GM21723 (cell line): ENCODE measurements at regions not wholly inside any gene's neighbourhood (a gene's known extent, or its start where the extent isn't known, plus 50 kb on each side); places are given as distances from the start of the nearest gene placed in this dataset.
"Not testable (repeated sequence)": the region's sequence is repeated elsewhere in the genome, so short reads cannot be mapped to it uniquely, and the experiment has no call there.

ENCODE experiments used
- ATAC-seq: cut with Tn5 transposase; IDR thresholded peaks from one replicate; pipeline ENCODE4 v1.9.1; 2021; ENCODE audit warnings: mild to moderate bottlenecking, moderate library complexity; ENCODE audit not compliant: unreplicated experiment

DNA sequence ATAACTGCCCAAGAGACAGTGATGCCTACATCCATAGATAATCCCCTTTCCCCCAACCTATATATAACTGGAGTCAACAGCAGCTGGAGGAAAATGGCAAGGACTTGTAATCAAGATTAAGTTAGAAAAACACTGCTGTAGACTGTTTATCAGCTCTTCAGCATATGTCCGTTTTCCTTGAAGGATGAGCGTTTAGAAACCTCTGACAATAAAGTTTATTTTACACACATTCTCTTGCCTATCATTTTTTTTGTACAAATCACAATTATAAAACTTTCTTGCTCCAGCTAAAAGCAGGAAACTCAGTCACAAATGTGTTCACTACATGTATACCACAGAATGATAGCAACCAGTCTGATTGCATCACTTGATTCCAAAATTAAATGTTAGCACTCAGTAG lies 50.8 kb downstream of the PPIAL4G start:
- ATAC-seq: not testable (repeated sequence)

DNA sequence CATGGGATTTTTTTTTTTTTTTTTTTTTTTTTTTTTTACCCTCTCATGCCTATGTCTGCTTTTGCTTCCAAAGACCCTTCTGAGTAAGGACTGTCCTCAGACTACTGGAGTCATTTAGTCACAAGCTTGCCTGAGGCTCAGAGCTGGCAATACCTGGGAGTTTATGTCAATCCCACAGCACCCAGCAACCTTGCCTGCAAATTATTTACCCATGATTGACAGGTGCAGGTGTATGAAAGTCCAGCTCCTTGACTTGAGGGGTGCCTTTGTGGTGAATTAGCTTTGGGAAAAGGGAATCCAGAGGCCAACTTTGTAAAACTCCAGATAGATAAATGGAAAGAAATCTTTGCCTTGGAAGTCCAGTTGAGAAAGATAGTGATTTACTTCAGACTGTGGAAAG lies 53.2 kb downstream of the PPIAL4G start:
- ATAC-seq: not testable (repeated sequence)

DNA sequence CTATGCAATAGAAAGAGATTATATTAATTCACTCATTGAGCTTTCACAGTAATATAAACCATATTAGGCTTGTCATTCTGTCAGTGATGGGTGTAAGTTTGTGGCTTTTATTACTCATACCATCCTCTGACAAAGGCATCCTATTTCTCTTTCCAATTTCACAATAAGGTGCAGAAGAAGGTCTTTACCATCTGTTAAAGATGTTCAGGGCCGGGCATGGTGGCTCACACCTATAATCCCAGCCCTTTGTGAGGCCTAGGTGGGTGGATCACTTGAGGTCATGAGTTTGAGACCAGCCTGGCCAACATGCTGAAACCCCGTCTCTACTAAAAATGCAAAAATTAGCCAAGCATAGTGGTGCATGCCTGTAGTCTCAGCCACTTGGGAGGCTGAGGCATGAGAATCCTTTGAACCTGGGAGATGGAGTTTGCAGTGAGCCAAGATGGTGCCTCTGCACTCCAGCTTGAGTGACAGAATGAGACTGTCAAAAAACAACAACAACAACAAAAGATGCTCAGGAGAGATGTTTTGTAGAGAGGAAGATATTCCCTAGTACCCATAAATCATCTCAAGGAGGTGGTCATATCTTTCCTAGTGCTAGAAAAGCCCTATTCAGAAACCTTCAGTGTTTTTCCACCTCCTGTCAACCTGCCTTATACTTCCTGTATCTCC lies 56.0 kb downstream of the PPIAL4G start:
- ATAC-seq: not testable (repeated sequence)

DNA sequence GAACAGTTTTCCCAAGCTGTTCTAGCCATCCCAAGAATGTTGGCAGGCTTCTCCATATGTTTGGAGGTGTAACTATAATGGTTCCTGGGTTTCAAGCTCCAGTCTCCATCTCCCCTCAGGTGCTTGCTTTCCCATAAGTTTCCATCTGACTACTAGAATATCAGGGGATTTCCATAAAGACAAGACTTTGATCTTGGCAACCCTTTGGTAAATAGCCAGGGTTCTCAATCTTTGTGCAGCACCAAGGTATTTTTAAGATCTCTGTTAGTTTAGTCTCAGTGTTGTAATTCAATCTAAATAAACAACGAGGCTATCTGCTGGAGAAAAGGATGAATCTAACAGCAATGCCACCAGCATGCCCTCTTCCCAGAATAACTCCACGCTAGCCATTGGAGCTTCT lies 56.7 kb downstream of the PPIAL4G start:
- ATAC-seq: not testable (repeated sequence)

DNA sequence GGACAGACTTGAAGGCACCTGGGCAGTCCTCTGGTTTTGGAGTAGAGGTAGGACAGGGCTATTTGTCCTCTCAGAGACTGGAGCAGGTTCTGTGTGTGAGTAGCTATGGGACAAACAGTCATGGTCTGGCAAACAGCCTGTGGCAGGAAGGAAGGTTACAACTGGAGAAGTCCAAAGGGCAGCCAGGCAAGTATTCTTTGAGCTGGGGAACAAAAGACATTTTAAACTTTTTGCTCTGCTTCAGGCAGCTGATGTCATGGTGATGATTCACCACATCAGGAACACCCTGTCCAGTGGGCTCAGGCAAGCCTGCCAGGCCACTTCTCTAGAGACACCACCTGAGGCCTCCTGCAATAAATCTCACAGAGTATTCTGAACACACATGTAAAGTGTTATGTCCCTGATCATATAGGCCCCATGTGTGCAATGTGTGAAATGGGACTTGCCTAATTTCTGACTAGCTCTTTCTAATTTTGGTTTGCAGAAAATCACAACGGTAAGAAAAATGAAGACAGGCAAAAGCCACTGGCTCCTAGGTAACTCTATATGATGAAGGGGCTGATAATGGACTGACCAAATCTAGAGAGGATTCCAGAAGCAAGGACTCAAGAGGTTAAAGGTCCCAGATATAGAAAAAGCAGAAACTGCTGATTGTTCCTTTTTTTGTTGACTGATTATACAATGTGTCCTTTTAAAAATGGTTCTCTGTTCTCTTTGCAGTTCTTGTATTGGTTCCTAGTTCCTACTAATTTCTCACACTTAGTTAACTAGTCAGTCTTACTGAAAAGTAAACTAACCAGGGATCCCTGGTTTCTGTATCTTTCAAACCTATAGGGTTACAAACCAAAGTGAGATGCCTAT lies 58.7 kb downstream of the PPIAL4G start:
- ATAC-seq: not testable (repeated sequence)

DNA sequence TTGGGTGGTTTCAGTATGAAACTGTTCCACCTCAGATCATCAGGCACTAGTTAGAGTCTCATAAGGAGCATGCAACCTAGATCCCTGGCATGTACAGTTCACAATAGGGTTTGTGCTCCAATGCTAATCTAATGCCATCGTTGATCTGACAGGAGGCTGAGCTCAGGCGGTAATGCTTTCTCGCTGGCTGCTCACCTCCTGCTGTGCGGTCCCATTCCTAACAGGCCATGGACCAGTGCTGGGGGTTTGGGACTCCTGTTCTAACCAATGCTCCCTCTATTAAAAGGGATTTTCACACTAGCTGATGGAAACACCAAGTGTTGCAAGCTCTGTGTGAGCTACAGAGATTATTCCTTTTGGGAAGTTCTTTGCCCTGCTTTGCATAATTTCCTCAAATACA lies 60.2 kb downstream of the PPIAL4G start:
- not testable (repeated sequence) for ATAC-seq

DNA sequence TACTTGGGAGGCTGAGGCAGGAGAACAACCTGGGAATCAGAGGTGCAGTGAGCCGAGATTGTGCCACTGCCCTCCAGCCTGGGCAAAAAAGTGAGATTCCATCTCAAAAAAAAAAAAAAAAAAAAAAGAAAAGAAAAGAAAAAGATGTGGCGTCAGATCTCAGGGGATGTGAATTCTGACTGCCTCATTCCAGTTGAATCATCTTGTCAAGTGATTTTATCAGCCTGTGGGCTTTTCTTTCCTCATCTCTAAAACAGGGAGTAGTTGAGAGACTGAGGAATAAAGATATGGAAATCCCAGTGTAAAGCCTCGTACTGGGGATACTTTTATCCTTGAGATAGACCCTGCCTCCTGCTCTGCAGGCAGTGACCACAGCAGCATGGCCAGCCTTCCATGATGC lies 65.9 kb downstream of the PPIAL4G start:
- ATAC-seq: not testable (repeated sequence)

DNA sequence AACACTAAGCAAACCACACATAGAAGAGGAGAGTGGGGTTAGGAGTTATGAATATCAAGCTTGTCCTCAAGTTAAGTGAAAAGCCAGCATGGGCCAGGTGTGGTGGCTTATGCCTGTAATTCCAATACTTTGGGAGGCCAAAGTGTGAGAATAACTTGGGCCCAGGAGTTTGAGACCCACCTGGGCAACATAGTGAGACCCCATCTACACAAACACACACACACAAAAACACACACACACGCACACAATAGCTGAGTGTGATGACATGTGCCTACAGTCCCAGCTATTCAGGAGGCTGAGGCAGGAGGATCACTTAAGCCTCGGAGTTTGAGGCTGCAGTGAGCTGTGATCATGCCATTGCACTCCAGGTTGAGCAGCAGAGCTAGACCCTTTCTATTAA lies 69.7 kb downstream of the PPIAL4G start:
- not testable (repeated sequence) for ATAC-seq

DNA sequence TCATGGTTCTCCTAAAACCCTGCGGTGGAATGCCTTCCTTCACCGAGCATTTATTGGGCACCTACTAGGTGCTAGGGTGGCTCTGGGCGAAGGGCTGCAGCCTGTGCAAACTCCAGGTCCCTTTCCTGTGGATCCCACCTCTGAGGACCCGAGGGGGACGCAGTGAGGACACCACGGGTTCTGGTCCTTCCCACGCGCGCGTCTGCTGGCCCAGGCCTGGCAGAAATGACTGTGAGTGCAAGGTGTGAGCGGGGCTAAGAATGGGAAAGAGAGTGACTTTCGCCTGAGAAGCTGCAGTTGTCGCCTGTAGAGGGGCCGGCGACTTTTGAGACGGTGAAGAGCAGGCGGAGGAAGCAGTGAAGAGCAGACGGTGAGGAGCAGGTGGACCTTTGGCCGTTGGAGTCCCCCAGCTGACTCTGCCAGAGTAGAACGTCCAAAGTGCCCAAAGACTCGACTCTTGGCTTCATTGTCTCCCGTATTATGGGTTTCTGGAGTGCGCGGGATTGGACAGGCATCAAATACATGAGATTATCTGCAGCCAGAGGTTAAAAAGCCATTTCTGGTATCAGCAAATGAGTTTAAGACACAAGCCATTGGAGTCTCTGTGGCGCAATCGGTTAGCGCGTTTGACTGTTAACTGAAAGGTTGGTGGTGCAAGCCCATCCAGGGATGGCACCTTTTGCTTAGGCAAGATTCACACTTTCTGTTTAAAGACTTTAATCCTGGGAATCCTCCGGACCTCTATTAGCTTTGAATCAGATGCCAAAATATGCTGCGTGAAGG lies 78.1 kb downstream of the PPIAL4G start:
- not testable (repeated sequence) for ATAC-seq

DNA sequence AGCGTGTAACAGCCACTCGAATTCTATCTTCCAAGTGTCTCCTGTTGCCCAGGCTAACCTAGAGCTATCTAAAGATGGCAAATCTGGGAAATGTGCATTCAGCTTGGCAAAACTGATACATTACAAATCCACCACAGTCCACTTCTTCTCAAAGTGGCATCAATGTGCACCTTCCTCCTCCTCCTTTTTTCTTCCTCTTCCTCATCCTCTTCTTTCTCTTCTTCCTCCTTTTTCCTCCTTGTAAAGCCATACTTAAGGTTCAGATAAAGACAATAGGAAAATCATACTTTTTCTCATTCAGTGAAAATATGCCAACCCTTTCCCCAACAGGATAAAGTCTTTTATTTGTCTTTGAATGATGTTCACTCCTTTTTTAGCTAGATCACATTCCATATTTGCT lies 79.2 kb downstream of the PPIAL4G start:
- ATAC-seq: not testable (repeated sequence)

DNA sequence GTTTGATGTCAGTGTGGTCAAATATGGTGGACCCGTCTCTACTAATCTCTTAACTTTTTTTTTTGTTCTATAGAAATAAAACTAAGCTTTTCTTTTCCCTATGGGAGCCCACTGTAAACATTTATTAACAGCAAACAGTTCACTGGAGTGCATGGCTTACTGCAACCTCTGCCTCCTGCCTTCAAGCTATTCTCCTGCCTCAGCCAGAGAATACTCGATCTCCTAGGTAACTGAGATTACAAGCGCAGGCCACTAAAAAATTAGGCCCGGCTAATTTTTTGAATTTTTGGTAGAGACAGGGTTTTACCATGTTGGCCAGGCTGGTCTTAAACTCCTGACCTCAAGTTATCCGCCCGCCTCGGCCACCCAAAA lies 80.0 kb downstream of the PPIAL4G start:
- ATAC-seq: not testable (repeated sequence)

DNA sequence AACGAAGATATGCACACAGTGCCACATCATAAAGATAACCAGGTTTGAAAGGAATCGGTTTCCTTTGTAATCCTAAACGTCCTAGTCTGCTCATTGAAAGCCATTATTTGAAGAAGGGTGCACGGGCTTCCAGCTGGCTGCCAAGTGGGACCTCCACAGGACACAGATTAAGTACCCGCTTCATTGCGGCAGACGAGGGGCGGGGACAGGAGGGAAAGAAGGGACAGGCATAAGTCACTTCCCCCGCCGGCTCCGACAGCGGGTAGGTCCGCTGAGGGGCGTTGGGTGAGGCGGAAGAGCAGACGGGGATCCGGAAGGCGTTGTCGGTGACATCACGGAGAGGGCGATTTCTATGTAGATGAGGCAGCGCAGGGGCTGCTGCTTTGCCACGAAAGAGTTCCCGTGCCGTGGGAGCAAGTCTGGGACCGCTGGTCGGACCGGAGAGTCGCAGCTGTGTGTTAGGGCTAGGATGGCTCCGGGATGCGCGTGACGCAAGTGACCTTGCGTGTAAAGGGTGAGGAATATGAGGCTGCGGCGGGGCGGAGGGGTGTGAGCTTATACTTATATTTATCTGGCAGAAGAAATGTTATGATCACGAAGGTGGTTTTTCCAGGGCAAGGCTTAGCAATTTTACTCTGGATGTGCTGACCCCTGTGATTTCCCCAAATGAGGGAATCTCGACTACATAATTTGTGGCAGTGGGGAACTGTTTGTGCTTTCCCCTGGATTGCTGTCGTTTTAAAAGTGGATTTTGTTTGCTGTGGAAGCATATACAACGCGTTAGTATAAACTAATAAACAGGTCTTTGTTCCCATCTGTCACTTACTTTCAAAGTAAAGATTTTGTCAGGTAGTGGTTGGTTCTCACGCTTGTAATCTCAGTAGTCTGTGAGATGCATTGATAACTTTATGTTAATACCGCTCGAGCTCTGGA lies 80.7 kb downstream of the PPIAL4G start:
- ATAC-seq: peak; percentile 93

DNA sequence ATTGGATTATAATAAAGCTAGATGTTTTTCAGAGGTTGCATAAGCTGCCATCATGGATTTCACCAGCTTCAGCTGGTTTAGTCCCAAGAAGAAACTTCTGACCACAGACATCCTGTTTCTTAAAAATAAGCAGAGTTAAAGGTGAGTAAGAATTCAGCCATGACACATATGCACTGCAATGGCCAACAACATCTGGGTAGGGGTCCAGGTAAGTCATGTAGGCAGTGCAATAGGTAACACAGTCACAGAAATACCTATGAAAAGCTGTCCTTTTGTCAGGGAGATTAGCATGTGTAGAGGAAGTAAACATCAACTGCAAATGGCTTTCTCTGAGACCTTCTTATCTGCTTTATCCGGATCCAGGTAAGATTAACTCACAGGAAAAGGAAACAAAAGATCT lies 85.6 kb downstream of the PPIAL4G start:
- not testable (repeated sequence) for ATAC-seq

DNA sequence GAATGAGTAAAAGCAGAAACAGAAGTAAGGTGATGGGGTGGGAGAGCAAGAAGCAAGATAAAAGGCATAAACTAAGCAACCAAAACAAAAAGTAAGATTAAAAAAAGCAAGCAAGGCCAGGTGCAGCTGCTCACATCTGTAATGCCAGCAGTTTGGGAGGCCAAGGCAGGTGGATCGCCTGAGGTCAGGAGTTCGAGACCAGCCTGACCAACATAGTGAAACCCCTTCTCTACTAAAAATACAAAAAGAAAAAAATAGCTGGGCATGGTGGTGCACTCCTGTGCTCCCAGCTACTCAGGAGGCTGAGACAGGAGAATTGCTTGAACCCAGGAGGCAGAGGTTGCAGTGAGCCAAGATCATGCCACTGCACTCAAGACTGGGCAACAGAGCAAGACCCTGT lies 90.6 kb downstream of the PPIAL4G start:
- ATAC-seq: not testable (repeated sequence)

DNA sequence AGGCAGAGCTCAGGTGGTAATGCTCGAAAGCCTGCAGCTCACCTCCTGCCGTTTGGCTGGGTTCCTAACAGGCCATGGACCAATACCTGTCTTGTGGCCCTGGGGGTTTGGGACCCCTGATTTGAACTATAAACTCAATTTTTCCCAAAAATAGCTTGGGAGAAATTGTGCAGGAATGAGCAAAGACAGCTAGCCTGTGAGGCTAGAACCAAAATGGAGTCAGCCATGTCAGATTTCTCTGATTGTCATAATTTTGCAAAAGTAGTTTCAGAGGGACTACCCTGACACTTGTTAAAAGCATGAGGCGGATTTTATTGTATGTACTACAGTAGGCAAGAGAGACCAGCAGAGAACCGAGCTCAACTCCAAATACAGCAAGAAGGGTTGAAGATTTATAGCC lies 91.8 kb downstream of the PPIAL4G start:
- not testable (repeated sequence) for ATAC-seq

DNA sequence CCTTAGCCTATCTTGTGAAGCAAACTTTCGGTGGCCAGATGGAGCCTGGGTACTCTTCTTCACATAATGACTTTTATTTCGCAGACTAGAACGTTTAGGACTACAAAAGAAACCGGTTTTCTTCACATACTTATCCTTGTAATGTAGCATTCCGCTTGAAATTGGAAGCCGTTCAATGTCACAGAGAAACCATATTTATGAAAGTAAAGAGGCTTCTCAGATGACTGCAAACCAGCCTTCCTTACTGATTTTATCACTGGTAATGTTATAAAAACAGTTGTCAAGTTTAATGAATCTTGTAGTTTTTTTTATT lies 94.1 kb downstream of the PPIAL4G start:
- ATAC-seq: no peak

DNA sequence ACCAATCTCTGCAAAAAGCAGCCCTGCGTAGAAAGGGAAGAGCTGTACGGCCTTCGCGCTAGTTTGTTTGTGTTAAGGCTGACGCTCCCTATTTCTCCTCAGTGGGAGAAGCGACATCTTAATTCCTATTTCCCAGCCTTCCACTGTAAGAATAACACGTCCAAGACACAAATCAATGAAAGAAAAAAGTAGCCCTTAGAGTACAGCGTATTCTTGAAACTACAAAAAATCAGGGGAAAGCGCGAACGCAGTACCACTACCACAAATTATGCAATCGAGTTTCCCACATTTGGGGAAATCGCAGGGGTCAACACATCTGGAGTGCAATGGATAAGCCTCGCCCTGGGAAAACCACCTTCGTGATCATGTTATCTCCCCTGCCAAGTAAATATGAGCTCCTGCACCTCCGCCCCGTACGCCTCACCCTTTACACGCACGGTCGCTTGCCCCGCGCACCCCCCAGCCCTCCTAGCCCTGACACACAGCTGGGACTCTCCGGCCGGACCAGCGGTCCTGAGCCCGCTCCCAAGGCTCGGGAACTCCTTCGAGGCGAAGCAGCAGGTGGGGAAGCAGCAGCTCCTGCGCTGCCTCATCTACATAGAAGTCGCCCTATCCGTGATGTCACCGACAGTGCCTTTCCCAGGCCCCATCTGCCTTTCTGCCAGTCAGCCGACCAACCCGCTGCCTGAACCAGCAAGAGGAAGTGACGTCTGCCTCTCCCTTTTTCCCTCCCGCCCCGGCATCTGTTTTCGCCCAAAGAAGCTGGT lies 94.7 kb downstream of the PPIAL4G start:
- ATAC-seq: peak; percentile 86

DNA sequence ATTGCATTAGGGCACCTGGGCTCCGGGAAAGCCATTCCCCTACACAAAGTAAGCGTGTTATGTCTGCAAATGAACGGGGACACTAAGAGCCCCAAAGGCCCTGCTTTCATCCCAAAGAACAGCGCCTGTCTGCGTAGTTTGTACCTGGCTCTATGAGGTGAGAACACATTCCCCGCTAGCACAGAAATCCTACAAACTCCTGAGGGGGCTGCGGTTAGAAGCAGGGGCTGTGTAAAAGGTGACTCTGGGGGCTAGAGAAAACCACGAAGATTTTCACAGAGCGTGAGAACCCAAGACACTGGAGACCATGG lies 95.2 kb downstream of the PPIAL4G start:
- ATAC-seq: not testable (repeated sequence)

DNA sequence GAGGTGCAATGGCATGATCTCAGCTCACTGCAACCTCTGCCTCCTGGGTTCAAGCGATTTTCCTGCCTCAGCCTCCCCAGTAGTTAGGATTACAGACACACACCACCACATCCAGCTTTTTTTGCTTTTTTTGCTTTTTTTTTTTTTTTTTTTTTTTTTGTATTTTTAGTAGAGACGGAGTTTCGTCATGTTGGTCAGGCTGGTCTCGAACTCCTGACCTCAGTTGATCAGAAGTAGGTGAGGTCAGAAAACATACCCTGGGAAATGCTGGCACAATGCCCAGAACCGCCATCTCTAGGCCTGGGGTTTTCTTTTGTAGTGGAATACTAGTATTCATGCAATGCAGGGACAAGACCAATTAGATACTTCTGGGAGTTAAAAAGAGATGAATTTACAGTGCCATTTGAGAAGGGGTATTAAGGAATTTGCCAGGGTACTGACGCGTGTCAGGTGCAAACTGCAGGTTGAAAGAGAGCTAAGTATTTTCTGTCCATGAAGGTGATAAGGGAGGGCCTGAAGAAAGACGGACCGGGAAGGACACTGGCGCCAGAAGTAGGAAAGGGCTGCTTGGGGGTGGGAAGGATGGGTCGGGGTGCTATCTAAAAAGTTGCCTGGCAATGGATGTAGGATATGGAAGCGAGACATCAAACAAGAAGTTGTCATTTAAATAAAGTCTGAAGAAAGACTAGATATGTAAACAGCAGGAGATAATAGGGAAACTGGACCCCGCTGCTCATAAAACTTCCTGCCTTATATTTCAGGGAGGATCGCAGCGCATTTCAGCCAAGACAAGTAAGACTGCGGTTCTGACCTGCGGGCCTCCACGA lies 95.8 kb downstream of the PPIAL4G start:
- not testable (repeated sequence) for ATAC-seq
